HEK293 (cell line): ENCODE measurements at regions not wholly inside any gene's neighbourhood (a gene's known extent, or its start where the extent isn't known, plus 50 kb on each side); places are given as distances from the start of the nearest gene placed in this dataset.

Source experiments
- CTCF ChIP-seq: fragments of 450-650 bp; formaldehyde crosslinking; IDR thresholded peaks from 2 replicates; pipeline ENCODE4 v1.5.1; 2016; ENCODE audit warnings: missing biosample characterization, missing genetic modification characterization
- HOXD13 ChIP-seq: sonication (generic); formaldehyde crosslinking; IDR thresholded peaks from 2 replicates; pipeline ENCODE4 v1.8.0; 2022; ENCODE audit warnings: missing genetic modification reagents, borderline replicate concordance
- KLF1 ChIP-seq: fragments of 450-650 bp; formaldehyde crosslinking; IDR thresholded peaks from 2 replicates; pipeline ENCODE4 v1.5.1; 2016; ENCODE audit warnings: missing biosample characterization, missing genetic modification characterization
- REST ChIP-seq: fragments of 450-650 bp; formaldehyde crosslinking; IDR thresholded peaks from 2 replicates; pipeline ENCODE4 v1.5.1; 2016; ENCODE audit warnings: missing biosample characterization, missing genetic modification characterization
- ZBTB20 ChIP-seq: fragments of 450-650 bp; formaldehyde crosslinking; IDR thresholded peaks from 2 replicates; pipeline ENCODE4 v1.5.1; 2016; ENCODE audit warnings: missing biosample characterization, missing genetic modification characterization
- ZNF223 ChIP-seq: fragments of 450-650 bp; formaldehyde crosslinking; IDR thresholded peaks from 2 replicates; pipeline ENCODE4 v1.5.1; 2016; ENCODE audit warnings: missing biosample characterization, missing genetic modification characterization
- ZNF266 ChIP-seq: fragments of 450-650 bp; formaldehyde crosslinking; IDR thresholded peaks from 2 replicates; pipeline ENCODE4 v1.5.1; 2016; ENCODE audit warnings: missing biosample characterization, missing genetic modification characterization, low read depth
- ZNF274 ChIP-seq, 2 experiments: fragments of 200-500 bp in 1 of 2; fragments of 450-650 bp in 1 of 2; sonication (Bioruptor generic) in 1 of 2; formaldehyde crosslinking in 1 of 2; IDR thresholded peaks; 2 replicates each; pipeline versions ENCODE4 v1.5.1 to v1.6.1; 2014 to 2016; ENCODE audit warnings: borderline replicate concordance in 1 of 2, inconsistent platforms in 1 of 2, low read length in 1 of 2, missing biosample characterization in 1 of 2, missing genetic modification characterization in 1 of 2
- TF ChIP-seq, protein P1 (sequence below): fragments of 450-650 bp; formaldehyde crosslinking; IDR thresholded peaks from 2 replicates; pipeline ENCODE4 v1.5.1; 2016; ENCODE audit warnings: missing biosample characterization, missing genetic modification characterization

DNA sequence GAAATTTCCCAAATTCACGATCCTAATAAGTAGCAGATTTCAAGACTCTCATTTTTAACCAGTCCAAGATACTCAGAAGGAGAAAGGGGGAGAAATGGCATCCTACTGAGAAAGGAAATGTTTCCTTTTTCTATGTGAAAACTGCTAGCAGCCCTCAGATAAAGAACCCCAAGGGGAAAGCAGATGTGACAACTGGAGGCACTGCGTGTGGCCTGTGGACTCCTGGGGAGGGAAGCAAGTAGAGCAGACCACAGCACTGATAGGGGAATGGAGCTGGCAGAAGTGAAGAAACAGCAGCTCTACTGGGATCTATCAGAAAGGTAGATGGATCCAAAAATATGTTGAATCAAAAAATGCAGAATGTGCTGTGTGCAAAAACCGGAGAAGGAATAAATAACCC is 239.7 kb upstream of the API5 start:
- TF ChIP-seq CTCF (tag by site-specific recombination), result no peak
- TF ChIP-seq REST, result no peak
- TF ChIP-seq ZNF223, result no peak
- TF ChIP-seq ZNF266 (tag by site-specific recombination), result no peak
- no peak for TF ChIP-seq KLF1
- TF ChIP-seq, protein P1, sequence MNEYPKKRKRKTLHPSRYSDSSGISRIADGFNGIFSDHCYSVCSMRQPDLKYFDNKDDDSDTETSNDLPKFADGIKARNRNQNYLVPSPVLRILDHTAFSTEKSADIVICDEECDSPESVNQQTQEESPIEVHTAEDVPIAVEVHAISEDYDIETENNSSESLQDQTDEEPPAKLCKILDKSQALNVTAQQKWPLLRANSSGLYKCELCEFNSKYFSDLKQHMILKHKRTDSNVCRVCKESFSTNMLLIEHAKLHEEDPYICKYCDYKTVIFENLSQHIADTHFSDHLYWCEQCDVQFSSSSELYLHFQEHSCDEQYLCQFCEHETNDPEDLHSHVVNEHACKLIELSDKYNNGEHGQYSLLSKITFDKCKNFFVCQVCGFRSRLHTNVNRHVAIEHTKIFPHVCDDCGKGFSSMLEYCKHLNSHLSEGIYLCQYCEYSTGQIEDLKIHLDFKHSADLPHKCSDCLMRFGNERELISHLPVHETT (tag by site-specific recombination), result no peak
- no peak for TF ChIP-seq HOXD13
- TF ChIP-seq ZBTB20 (tag by site-specific recombination), result no peak
- TF ChIP-seq ZNF274 (IDR thresholded peaks at IDR 0.05; ENCODE audit: low read length), result no peak
- TF ChIP-seq ZNF274 (tag by site-specific recombination; IDR thresholded peaks at IDR 0.05; ENCODE audit: borderline replicate concordance), result no peak
